NCI-H526 (cell line): ENCODE measurements at regions not wholly inside any gene's neighbourhood (a gene's known extent, or its start where the extent isn't known, plus 50 kb on each side); places are given as distances from the start of the nearest gene placed in this dataset.
A peak's percentile ranks its signal among the peaks of the same experiment; 100 is the strongest.

ENCODE experiments used
- DNase-seq, 2 experiments: peaks; one replicate each; lab custom pipeline; 2025; lab: John Stamatoyannopoulos, UW

DNA sequence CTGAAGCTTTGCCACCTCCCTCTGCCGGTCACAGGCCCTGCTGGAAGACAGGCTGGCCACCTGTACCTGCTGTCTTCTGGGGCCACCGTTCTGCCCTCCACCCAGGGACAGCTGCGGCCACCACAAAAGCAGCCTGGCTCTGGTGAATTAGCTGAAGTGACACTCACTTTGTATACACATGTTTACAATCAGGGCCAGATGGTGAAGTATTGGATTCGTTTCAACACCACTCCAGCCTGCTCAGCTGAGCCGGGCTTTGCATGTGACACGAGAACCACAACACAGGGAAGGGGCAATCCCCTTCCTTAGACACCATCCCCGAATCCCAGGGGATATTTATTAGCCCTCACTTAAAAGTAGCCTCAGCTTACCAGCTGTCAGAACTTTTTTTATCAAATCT lies 191.5 kb upstream of the RPL38 start:
- DNase-seq: peak in 1 of 2 experiments; percentile 39

DNA sequence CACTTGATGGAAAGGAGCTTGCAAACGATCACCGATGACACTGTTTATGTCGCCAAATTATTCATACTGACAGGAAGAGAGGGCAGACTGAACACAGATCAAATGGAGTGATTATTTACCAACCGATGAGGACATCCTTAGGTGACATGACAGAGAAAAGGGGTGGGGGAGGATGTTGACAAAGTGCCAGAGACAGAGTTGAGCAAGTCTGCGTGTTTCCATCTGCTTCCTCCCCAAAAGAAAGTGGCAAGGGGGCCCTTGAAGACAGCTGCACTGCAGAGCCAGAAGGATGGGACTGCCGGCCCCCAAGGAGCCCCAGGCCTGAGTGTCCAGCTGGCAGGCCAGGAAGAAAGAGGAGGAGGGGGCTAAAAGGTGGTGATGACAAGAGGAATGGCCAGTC lies 191.0 kb upstream of the RPL38 start:
- no peak for DNase-seq

DNA sequence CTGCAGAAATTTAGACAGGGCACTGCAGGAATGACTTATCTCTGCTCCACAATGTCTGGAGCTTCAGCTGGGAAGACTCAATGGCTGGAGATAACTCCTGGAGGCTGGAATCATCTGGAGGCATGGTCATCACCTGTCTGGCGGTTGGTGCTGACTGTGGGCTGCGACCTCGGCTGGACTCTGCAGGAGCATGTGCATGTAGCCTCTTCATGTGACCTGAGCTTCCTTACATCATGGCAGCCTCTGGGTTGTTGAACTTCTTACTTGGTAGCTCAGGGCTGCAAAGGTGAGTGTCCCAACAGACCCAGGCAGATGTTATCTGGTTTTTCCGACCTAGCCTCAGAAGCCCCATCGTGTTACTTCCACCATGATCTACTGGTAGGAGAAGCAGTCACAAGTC lies 188.2 kb upstream of the RPL38 start:
- DNase-seq: no peak

DNA sequence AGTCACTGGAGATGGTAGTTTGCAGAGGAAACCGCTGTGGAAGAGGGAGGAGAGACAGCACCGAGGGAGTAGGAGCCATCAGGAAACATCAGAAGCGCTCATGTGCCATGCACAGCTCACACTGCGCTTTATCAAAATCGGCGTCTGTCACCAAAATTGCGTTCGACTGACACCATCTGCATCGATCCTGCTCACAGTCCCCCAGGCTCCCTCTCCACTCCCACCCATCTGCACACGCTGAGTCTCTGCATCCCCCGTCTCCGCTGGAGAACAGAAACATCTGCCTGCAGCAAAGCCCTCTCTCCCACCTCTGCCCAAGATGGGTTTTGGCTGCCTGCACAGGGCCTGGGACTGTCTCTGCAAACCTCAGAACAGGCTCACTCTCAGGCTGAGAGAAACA lies 187.5 kb upstream of the RPL38 start:
- DNase-seq: no peak

DNA sequence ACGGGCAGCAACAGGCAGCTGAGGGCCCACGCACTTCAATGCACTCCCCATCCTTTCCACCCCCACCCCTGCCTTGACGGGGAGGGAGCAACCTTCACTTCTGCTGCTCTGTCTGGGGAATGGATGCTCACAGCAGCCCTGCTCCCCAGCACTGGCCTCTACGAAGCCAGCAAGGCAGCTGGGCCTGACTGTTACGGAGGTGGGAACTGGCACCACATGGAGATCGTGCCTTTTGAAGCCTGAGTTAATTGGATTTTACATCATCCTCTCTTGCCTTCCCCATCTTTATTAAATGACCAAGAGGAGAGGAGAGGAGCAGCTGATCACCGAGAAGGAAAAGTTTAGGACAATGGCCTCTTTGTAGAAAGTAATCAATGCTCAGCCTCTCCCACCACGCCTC lies 187.0 kb upstream of the RPL38 start:
- DNase-seq: no peak

DNA sequence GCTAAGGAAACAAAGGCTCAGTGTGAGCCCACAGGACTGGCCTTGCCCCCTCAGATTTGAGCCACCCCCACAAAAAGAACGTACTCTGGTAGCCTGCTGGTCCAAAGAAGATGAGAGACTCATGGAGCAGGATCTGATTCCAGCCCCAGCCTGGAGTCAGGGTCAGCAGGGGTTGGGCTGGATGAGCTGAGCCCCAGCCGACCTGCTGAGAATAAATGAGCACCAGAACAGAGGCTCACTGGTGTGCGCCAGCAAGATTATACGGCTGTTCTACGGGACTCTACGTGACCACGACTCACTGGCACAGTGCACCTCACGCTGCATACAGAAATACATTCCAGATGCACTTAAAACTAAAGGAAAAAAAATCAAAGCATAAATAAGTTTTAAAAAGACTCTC lies 186.0 kb upstream of the RPL38 start:
- DNase-seq: no peak

DNA sequence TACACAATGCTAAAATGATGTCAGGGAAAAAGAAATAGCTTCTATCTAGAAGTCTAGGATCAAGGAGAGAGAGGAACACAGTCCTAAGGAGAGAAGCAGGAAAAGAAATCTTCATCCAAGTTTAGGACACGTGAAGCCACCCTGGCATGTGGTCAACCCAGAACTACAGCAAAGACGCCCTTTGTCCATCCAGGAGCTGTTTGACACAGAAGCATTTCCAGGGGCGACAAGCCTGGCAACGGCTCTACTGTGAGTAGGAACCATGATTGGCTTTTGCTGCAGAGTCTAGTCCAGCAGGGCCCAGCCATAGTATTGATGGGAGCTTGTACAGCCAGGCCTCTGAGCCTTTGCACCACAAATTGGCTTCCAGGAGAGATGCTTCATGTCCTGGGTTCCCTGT lies 185.4 kb upstream of the RPL38 start:
- DNase-seq: no peak

DNA sequence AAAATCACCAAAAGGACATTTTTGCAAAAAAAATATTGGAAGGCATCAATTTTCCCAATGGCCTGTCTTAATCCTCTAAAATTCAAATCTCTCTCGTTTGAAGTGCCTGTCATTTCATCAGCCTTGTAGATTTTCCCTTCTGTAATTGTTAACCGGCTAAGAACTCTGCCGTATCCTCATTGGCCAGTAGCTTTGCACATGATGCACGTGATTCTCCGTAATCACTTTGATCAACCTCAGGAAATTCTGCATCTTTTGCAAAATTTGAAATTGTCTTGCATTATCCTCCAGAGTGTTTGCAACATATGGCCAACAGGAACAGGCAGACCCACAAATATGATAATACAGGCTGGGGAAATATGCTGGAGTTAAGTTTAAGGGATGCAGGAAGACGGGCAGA lies 184.2 kb upstream of the RPL38 start:
- no peak for DNase-seq

DNA sequence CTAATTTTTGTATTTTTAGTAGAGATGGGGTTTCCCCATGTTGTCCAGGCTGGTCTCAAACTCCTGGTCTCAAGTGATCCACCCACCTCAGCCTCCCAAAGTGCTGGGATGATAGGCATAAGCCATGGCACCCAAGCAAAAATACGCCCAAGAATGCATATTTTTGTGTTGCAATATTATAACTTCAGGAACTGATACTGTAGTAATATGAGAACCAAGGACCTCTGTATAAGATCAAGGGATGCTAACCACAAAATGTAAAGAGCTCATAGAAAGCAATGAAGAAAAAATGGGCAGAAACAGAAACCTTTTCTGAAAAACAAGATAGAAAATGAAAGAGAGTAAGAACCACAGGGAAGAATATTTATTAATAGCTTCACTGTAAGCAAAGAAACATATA lies 183.6 kb upstream of the RPL38 start:
- no peak for DNase-seq

DNA sequence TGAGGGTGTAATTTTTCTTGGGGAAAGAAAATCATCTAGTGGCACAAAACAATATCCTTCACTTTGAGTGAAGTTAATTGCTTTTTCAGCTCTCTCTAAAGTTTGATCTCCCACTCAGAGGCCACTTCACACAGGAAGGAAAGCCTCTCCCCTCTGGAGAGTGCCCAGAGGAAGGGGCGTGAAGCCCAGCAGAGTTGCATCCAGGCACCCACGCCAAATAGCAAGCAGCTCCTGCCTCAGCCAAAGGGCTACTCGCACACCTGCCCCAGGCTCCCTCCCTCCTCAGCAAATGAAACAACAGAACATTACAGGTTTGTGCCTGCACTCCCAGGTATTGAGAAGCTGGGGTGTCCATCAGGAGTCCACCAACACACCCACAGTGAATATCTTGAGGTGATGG lies 183.0 kb upstream of the RPL38 start:
- no peak for DNase-seq

DNA sequence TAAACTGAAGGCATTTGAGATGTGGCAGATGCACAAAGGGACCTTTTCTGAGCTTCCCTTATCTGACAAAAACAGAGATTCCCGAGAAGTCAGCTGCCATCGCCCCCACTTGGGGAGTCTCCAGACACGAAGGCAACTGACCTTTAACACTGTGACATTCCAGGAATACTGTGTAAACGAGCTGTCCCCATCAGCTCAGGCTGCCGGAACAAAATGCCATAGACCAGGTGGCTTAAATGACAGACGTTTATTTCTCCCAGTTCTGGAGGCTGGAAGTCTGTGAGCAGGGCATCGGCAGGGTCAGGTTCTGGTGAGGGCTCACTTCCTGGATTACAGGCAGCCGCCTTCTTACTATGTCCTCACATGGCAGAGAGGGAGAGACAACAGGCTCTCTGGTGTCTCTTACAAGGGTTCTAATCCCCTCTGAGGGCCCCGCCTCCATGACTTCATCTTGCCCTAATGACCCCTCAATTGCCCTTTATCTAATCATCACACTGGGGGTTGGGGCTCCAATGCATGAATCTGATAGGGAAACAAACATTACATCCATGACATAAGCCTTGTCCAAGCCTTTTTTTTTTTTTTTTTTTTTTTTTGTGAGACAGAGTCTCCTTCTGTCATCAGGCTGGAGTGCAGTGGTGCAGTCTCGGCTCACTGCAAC lies 178.5 kb upstream of the RPL38 start:
- no peak for DNase-seq

DNA sequence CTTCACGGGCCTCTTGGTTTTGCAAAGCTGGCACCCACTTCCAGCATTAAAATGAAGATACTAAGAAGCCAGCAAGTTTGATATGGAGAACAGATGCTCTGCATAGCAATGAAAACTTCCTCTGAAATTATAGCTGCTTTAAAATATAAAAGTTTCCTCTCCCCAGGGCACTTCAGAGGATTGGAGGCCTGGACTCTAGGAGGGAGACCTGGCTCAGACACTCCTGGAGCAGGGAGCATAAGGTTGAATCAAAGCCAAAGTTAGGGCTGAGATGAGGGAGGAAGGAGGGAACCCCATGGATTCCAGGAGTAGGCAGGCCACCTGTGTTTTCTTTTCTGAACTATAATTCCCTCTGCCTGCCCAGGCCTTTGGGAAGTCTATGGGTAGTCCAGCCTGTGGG lies 176.0 kb upstream of the RPL38 start:
- DNase-seq: no peak

DNA sequence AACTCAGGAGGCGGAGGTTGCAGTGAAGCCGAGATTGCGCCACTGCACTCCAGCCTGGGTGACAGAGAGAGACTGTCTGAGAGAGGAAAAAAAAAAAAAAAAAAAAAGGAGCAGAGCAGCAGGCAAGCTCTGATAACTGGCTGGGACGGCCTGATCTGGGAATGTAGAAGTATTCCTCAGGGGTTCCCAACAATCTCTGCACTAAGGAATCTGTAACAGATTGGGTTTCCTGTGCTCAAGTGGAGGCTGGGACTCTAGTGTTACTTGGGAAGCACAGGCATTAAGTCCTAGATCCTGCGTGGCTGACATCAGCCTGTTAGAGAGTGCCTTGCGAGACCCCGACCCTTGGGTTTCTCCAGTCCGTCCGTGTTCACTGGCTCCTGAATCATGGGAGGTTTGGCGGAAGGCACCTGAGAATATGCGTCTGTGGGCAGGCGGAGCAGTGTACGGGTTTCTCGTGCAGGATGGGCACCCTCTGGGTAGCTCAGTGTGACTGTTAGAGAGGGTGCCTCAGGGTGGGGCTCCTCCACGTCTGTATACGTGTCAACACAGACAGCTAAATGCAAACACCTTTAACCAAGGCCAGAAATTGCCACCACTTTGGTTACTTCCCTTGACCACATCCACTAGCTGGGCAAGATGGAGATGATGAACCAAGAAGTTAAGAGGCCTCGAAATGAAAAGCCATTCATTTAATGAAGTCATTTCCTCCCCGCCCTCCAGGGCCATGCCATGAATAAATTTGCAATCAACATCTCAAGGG lies 174.9 kb upstream of the RPL38 start:
- no peak for DNase-seq

DNA sequence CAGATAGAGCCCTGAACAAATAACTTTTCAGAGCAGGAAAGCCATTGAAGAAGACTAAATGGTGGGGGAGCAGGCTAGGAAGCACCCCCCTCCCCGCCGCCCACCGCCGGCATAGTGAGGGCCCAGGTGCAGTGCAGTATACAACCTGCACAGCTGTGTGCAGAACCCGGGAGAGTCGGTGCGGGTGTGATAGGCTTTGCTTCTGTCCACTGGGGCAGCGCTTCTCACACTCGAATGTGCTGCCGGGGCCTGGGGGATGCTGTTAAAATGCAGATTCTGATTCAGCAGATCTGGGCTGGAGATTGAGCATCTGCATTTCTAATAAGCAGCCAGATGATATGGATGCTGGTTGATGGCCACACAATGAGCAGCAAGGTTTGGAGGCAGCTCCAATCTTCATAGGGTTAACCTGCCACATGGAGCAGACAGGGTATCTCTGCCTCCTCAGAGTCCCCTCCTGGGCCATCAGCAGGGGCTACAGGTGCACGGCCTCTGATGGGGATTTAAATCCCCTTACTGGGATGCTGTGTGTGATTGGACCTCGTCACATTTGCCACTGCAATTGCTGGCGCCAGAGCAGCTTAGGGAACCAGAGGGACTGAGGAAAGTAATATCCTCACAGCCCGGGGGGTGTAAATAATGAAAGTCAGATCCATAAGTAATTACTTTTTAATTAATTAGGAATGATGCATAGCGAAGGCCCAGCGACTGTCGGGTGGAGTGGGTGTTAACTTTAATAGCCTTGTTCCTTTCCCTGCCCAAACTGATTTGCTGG lies 172.0 kb upstream of the RPL38 start:
- DNase-seq: no peak

DNA sequence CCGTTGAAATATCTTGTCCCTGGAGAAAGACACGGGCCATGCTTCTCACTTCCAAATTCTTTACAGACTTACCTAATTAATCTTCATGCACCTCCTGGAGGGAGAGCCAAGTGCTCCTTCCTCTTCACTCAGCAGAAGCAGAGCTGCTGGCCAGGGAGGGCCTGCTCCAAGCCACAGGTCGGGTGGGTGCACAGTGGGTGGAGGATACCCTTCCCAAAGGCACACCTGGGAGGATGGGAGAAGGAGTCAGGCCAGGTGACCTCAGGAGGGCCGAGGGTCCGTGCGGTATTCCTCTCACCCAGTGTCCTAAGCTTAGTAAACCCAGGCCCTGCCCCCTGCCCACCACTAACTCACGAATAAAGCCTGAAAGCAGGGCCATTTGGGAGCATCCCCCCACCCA lies 171.3 kb upstream of the RPL38 start:
- DNase-seq: no peak

DNA sequence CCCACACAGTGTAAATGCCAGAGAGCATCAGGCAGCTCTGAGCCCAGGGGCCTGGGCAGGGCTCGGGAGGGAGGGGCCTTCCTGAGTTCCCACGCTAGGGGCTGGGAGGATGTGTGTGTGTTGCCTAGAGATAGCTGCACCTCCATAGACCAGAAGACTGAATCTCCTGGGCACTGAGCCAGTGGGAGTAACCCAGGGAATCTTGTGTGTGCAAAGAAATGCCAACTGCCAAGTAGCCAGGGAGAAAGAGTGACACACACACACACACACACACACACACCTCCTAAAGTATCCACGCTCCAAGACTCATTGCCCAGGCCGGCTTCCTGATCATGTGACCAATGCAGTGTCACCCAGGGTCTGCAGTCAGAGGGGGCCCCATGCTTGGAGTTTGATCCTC lies 166.2 kb upstream of the RPL38 start:
- peak in 1 of 2 experiments; percentile 11 for DNase-seq

DNA sequence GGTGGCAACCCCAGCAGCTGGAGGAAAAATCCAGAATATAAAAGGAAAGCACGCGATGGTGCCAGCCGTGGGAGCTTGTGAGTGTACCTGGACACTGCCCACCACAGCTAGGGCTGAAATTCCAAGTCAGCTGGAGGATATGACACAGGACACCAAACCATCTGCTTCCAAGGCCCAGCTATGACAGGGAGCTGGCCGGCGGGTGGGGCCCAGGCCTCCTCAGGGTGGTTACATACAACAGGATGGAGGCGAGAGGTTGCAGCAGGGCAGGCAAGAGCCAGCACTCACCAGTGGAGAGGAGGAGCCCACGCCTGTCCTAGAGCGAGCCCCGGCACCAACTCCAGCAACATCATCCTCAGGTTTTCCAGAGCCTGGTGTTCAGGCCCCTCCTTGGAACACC lies 163.2 kb upstream of the RPL38 start:
- DNase-seq: no peak

DNA sequence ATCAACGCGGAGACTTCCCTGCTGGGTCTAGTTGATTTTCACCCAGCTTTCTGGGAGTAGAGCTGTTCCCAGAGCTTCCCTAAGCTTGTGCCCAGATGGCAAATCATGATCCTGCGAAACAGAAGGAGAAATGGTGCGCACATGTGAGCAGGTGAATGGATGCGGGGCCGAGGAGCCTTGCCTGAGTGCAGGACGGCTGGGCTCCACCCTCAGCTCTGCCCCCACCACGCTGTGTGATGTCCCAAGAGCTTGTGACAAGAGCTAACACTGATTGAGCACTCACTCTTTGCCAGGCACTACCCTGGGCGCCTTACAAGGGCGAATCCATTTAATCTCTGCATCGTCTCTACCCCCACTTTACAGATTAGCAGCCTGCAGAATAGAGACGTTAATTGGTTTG lies 162.7 kb upstream of the RPL38 start:
- no peak for DNase-seq

DNA sequence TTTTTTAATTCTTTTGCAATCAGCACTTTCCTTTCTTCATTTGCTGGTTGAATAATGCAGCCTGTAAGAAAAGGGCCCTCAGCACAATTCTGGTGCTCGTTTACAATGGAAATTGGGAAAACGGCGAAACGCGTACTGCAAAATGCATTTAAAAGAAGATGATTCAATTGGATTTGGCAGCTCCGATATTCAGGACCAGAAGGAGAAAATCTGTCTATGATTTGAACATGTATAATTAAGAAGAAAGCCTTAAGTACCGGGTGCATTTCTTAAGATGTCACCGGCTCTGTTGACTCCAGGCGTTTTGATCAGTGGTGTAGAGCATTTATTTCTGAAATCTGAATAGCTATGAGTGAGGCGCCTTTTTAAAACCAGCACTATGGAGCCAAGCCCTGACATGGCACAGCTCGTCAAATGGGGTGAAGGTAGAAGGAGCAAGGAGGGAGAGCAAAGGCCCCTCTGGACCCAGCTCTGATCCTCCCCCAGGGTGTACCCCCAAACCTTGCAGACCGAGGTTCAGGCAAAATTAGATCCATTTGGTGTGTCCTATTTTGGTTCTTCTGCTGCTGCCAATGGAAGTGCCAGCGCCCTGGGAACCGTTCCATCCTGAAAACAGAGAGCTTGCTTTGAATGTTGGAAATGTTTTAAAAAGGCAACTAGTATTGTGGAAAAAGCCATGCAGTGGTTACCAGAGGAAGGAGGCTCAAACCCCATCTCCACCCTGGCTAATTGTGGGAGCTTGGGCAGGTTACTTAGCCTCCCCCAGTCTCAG lies 161.4 kb upstream of the RPL38 start:
- no peak for DNase-seq

DNA sequence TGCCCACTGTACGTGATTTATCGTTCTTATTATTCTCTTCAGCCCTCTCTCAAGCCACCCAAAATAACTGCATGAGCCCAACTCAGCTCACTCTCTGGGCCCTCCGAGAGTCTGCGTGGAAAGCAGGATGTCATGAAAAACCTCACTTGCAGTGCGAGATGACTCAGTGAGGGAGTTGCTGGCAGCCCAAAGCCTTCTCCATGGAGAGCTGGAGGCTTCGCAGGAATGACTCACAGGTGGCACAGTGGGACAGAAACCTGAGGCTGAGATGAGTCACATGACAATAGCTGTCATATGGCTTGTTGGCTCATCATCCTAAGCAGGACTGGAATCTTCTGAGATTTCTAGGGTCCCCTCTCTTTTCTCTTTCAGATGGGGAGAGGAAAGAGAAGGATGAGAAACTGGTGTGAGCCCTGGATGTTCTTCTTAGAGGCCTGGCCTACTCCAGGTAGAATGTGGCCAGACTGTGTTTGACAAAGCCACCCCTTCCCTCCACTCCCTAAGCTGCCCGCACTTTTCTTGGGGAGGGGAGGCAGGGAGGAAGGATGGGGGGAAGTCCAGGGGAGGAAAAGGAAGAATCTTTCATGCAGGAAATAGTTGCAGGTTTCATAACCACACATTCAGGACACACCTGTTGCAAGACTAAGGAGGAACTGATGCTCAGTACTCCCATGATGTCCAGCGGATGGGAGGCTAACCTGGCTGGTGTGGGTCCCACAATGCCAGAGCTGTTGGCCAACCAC lies 160.6 kb upstream of the RPL38 start:
- no peak for DNase-seq

DNA sequence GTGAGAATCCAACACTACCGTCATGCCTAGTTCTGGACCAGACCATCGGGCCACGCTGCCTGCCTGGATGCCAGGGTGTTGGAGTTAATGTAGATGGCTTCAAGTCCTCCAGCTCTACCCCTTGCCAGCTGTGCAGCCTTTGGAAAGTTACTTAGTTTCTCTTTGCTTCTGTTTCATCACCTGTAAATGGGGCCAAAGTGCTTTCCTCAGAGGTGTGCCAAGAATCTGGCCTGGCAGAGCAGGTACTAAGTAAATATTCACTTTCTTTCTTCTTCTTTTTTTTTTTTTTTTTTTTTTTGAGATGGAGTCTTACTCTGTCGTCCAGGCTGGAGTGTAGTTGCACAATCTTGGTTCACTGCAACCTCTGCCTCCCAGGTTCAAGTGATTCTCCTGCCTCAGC lies 159.5 kb upstream of the RPL38 start:
- DNase-seq: no peak
